HG02840 (cell line): ENCODE measurements at regions not wholly inside any gene's neighbourhood (a gene's known extent, or its start where the extent isn't known, plus 50 kb on each side); places are given as distances from the start of the nearest gene placed in this dataset.

Experiments used
- ATAC-seq: cut with Tn5 transposase; IDR thresholded peaks from one replicate; pipeline ENCODE4 v1.9.1; 2021; ENCODE audit warnings: mild to moderate bottlenecking, moderate library complexity, moderate number of reproducible peaks; ENCODE audit not compliant: unreplicated experiment, low FRiP score

- ATAC-seq = no peak
Measured at GRCh38 chr5:109917154-109917546, 227.4 kb downstream of the MAN2A1 start.

- no peak for ATAC-seq
Measured at GRCh38 chr5:109917966-109918365, 228.2 kb downstream of the MAN2A1 start.

- ATAC-seq = no peak
Measured at GRCh38 chr5:109920736-109921135, 231.0 kb downstream of the MAN2A1 start.

GRCh38 chr5:109921735-109922380 is 232.1 kb downstream of the MAN2A1 start:
- no peak for ATAC-seq

- ATAC-seq = no peak
Measured at GRCh38 chr5:109922381-109922995, 232.8 kb downstream of the MAN2A1 start.

- no peak for ATAC-seq
Measured at GRCh38 chr5:109923205-109923604, 233.5 kb downstream of the MAN2A1 start.

- ATAC-seq = no peak
Measured at GRCh38 chr5:109924237-109925107, 234.7 kb downstream of the MAN2A1 start.

- no peak for ATAC-seq
Measured at GRCh38 chr5:109927639-109928038, 237.9 kb downstream of the MAN2A1 start.

- no peak for ATAC-seq
Measured at GRCh38 chr5:109928046-109928445, 238.3 kb downstream of the MAN2A1 start.

- no peak for ATAC-seq
Measured at GRCh38 chr5:109928811-109929210, 239.1 kb downstream of the MAN2A1 start.

GRCh38 chr5:109929376-109929775 is 239.6 kb downstream of the MAN2A1 start:
- no peak for ATAC-seq

GRCh38 chr5:109929911-109930310 is 240.2 kb downstream of the MAN2A1 start:
- no peak for ATAC-seq

- no peak for ATAC-seq
Measured at GRCh38 chr5:109931049-109931780, 241.5 kb downstream of the MAN2A1 start.

- ATAC-seq = no peak
Measured at GRCh38 chr5:109935833-109936490, 246.2 kb downstream of the MAN2A1 start.

GRCh38 chr5:109936996-109937395 is 247.3 kb downstream of the MAN2A1 start:
- peak; percentile 73 for ATAC-seq

- ATAC-seq = no peak
Measured at GRCh38 chr5:109937951-109938350, 248.2 kb downstream of the MAN2A1 start.

- ATAC-seq = no peak
Measured at GRCh38 chr5:109938453-109938852, 248.7 kb downstream of the MAN2A1 start.

- no peak for ATAC-seq
Measured at GRCh38 chr5:109939116-109939682, 249.5 kb downstream of the MAN2A1 start.

GRCh38 chr5:109942646-109943045 is 252.9 kb downstream of the MAN2A1 start:
- ATAC-seq = no peak

GRCh38 chr5:109943701-109944235 is 254.0 kb downstream of the MAN2A1 start:
- no peak for ATAC-seq
